Stomach (tissue), 4 donors: ENCODE measurements at regions not wholly inside any gene's neighbourhood (a gene's known extent, or its start where the extent isn't known, plus 50 kb on each side); places are given as distances from the start of the nearest gene placed in this dataset.

Experiments used
- CTCF ChIP-seq, 7 experiments: fragments of 450-650 bp in 4 of 7; fragments of 200-600 bp in 3 of 7; sonication (generic) in 3 of 7; IDR thresholded peaks; one replicate each; pipeline ENCODE4 v1.5.1; 2016 to 2019; ENCODE audit warnings: antibody characterized with exemption in 7 of 7, control low read depth in 2 of 7, mild to moderate bottlenecking in 1 of 7
- POLR2A ChIP-seq, 4 donors: fragments of 450-650 bp; IDR thresholded peaks; one replicate each; pipeline ENCODE4 v1.6.1; 2016; ENCODE audit warnings: antibody characterized with exemption in 4 of 4, control low read depth in 2 of 4, mild to moderate bottlenecking in 1 of 4, moderate library complexity in 1 of 4

GRCh38 chr1:55955016-55955621, 624.2 kb downstream of the PLPP3 start:
- TF ChIP-seq CTCF (IDR thresholded peaks at IDR 0.05) (no peak), POLR2A (IDR thresholded peaks at IDR 0.05) (no peak)
